Fibroblast of lung (primary cell): ENCODE measurements at regions not wholly inside any gene's neighbourhood (a gene's known extent, or its start where the extent isn't known, plus 50 kb on each side); places are given as distances from the start of the nearest gene placed in this dataset.

Experiments
- CTCF ChIP-seq, 2 donors: IDR thresholded peaks in 1 of 2; conservative IDR thresholded peaks in 1 of 2; 1 replicate in 1 of 2; 2 replicates in 1 of 2; pipeline ENCODE4 v1.5.1; 2011 to 2012; ENCODE audit warnings: low read length in 2 of 2, control low read depth in 1 of 2, inconsistent platforms in 1 of 2, low read depth in 1 of 2, mild to moderate bottlenecking in 1 of 2
- EZH2 ChIP-seq: IDR thresholded peaks from 2 replicates; pipeline ENCODE4 v1.5.1; 2012; ENCODE audit warnings: low read length, control low read depth, mild to moderate bottlenecking; ENCODE audit errors: missing control alignments

- TF ChIP-seq CTCF (conservative IDR thresholded peaks at IDR 0.05 in 1 of 2, IDR thresholded peaks at IDR 0.05 in 1 of 2; ENCODE audit: low read depth in 1 of 2, low read length in 2 of 2) (no peak), EZH2 (no peak)
These were observed 1057.3 kb downstream of the TLE1 start for GRCh38 chr9:80632041-80632440.
